Stomach (tissue), 8 donors: ENCODE measurements at regions not wholly inside any gene's neighbourhood (a gene's known extent, or its start where the extent isn't known, plus 50 kb on each side); places are given as distances from the start of the nearest gene placed in this dataset.

Experiments
- DNase-seq, 2 donors: peaks; one replicate each; pipeline versions ENCODE4 v3.0.0 to v3.0.0-alpha.2; 2013 to 2019
- H3K27ac ChIP-seq, 5 donors: fragments of 200-600 bp in 4 of 5; sonication (generic) in 4 of 5; one replicate each; pipeline ENCODE4 v1.5.1; 2013 to 2019; ENCODE audit warnings: mild to moderate bottlenecking in 1 of 5, moderate library complexity in 1 of 5
- H3K27me3 ChIP-seq, 3 donors: fragments of 200-600 bp; sonication (generic); one replicate each; pipeline ENCODE4 v1.5.1; 2017 to 2019; ENCODE audit warnings: mixed run types in 1 of 3
- H3K36me3 ChIP-seq, 4 donors: fragments of 200-600 bp; sonication (generic); 1 replicate in 3 of 4; 2 replicates in 1 of 4; pipeline ENCODE4 v1.5.1; 2016 to 2019
- H3K4me1 ChIP-seq, 4 donors: fragments of 200-600 bp; sonication (generic); one replicate each; pipeline ENCODE4 v1.5.1; 2016 to 2019
- H3K4me3 ChIP-seq, 4 donors: fragments of 200-600 bp; sonication (generic) in 3 of 4; one replicate each; pipeline ENCODE4 v1.5.1; 2016 to 2019; ENCODE audit warnings: mild to moderate bottlenecking in 1 of 4
- H3K9me3 ChIP-seq, 4 donors: fragments of 200-600 bp; sonication (generic); one replicate each; pipeline ENCODE4 v1.5.1; 2016 to 2019
- CTCF ChIP-seq, 7 experiments: fragments of 450-650 bp in 4 of 7; fragments of 200-600 bp in 3 of 7; sonication (generic) in 3 of 7; IDR thresholded peaks; one replicate each; pipeline ENCODE4 v1.5.1; 2016 to 2019; ENCODE audit warnings: antibody characterized with exemption in 7 of 7, control low read depth in 2 of 7, mild to moderate bottlenecking in 1 of 7
- EP300 ChIP-seq: sonication (generic); formaldehyde crosslinking; IDR thresholded peaks from one replicate; pipeline ENCODE4 v1.6.1; 2017; ENCODE audit warnings: antibody characterized with exemption
- POLR2A ChIP-seq, 4 donors: fragments of 450-650 bp; IDR thresholded peaks; one replicate each; pipeline ENCODE4 v1.6.1; 2016; ENCODE audit warnings: antibody characterized with exemption in 4 of 4, control low read depth in 2 of 4, mild to moderate bottlenecking in 1 of 4, moderate library complexity in 1 of 4
- POLR2AphosphoS5 ChIP-seq, 3 donors: sonication (generic); formaldehyde crosslinking; IDR thresholded peaks; one replicate each; pipeline ENCODE4 v1.6.1; 2016; ENCODE audit warnings: antibody characterized with exemption in 3 of 3
- WGBS, 5 donors: extraction: QIAGEN DNeasy Blood & Tissue Kit in 3 of 5; methylation state at CpG; one replicate each; pipeline versions ENCODE4 v1.1.5 to v1.1.7; 2013 to 2018; 5-methylcytosine and 5-hydroxymethylcytosine counted together
- intact Hi-C: fragments of 100-400 bp; cut with DNase I; formaldehyde crosslinking; loops from one replicate; pipeline ENCODE4 v1.15.1; 2023; ENCODE audit warnings: low total_unique reads
- donor health status: healthy with polysubstance abuse.
- donor health status: Bipolar disorder and iron deficiency.
- donor health status: healthy.

GRCh38 chr13:42708391-42708790 lies 73.0 kb upstream of the FAM216B start:
- no peak for DNase-seq
- H3K4me1 ChIP-seq: no peaks in the 10 kb centered on the region
- H3K4me3 ChIP-seq: no peak overlapping the region
- H3K27me3 ChIP-seq: no peaks in the 10 kb centered on the region
- intact Hi-C loops: no loop called here
- TF ChIP-seq POLR2A (IDR thresholded peaks at IDR 0.05) (no peak), CTCF (IDR thresholded peaks at IDR 0.05) (no peak), EP300 (no peak)
- no peaks in the 10 kb centered on the region for H3K36me3 ChIP-seq
- 80 to 87% (median 84%) methylated on average over 4 of the region's 4 CpGs for WGBS, 5 donors
- no peaks in the 10 kb centered on the region for H3K9me3 ChIP-seq
- no peak overlapping the region for H3K27ac ChIP-seq

GRCh38 chr13:42709276-42709675 lies 72.1 kb upstream of the FAM216B start:
- no peak for DNase-seq
- Histone ChIP-seq H3K4me1 (no peaks in the 10 kb centered on the region), H3K27ac (no peak overlapping the region), H3K36me3 (no peaks in the 10 kb centered on the region), H3K4me3 (no peak overlapping the region), H3K27me3 (no peaks in the 10 kb centered on the region), H3K9me3 (no peaks in the 10 kb centered on the region)
- intact Hi-C loops: no loop called here
- no peak for TF ChIP-seq EP300
- no peak for TF ChIP-seq CTCF (IDR thresholded peaks at IDR 0.05)
- TF ChIP-seq POLR2AphosphoS5 (IDR thresholded peaks at IDR 0.05): no peak
- TF ChIP-seq POLR2A (IDR thresholded peaks at IDR 0.05): no peak
- WGBS, 5 donors: 86 to 92% (median 90%) methylated on average over 2 of the region's 2 CpGs

- Histone ChIP-seq H3K36me3 (no peaks in the 10 kb centered on the region), H3K4me3 (no peak overlapping the region), H3K27ac (no peak overlapping the region), H3K27me3 (peaks cover 0 to 6% (median 0%) of the 10 kb centered on the region in 3 donors), H3K4me1 (no peaks in the 10 kb centered on the region), H3K9me3 (no peaks in the 10 kb centered on the region)
- no peak for DNase-seq
- 68 to 88% (median 84%) methylated on average over 3 of the region's 3 CpGs for WGBS, 5 donors
- TF ChIP-seq CTCF (IDR thresholded peaks at IDR 0.05) (no peak), POLR2AphosphoS5 (IDR thresholded peaks at IDR 0.05) (no peak), POLR2A (IDR thresholded peaks at IDR 0.05) (no peak), EP300 (no peak)
- intact Hi-C loops: no loop called here
Observed at GRCh38 chr13:42715909-42716308, 65.5 kb upstream of the FAM216B start.

- Histone ChIP-seq H3K4me1 (no peaks in the 10 kb centered on the region), H3K36me3 (no peaks in the 10 kb centered on the region), H3K9me3 (no peaks in the 10 kb centered on the region), H3K27ac (no peak overlapping the region), H3K4me3 (no peak overlapping the region), H3K27me3 (peaks cover 0 to 6% (median 0%) of the 10 kb centered on the region in 3 donors)
- intact Hi-C loops: no loop called here
- no peak for DNase-seq
- TF ChIP-seq POLR2A (IDR thresholded peaks at IDR 0.05) (no peak), CTCF (IDR thresholded peaks at IDR 0.05) (no peak)
- WGBS, 5 donors: 43 to 100% (median 98%) methylated on average over 1 of the region's 1 CpG
Observed at GRCh38 chr13:42717176-42717575, 64.2 kb upstream of the FAM216B start.
